Trophoblast cell (in vitro differentiated cells and primary cell): ENCODE measurements at regions not wholly inside any gene's neighbourhood (a gene's known extent, or its start where the extent isn't known, plus 50 kb on each side); places are given as distances from the start of the nearest gene placed in this dataset.

ENCODE experiments used
- DNase-seq, 2 donors: peaks; one replicate each; pipeline ENCODE4 v3.0.0-alpha.2; 2016
- H2AFZ ChIP-seq: 2 replicates; pipeline ENCODE4 v1.6.1; 2013; ENCODE audit warnings: low read length, moderate library complexity, mild to moderate bottlenecking; ENCODE audit not compliant: insufficient read depth, poor library complexity
- H2AK5ac ChIP-seq: 2 replicates; pipeline ENCODE4 v1.6.1; 2013; ENCODE audit warnings: mild to moderate bottlenecking, low read length
- H2BK120ac ChIP-seq: 2 replicates; pipeline ENCODE4 v1.6.1; 2013; ENCODE audit warnings: low read length, mild to moderate bottlenecking, moderate library complexity; ENCODE audit not compliant: insufficient read depth, poor library complexity
- H2BK12ac ChIP-seq: 2 replicates; pipeline ENCODE4 v1.6.1; 2013; ENCODE audit warnings: mild to moderate bottlenecking, low read length, moderate library complexity
- H2BK5ac ChIP-seq: 2 replicates; pipeline ENCODE4 v1.6.1; 2013; ENCODE audit warnings: low read length, low read depth, moderate library complexity, mild to moderate bottlenecking; ENCODE audit not compliant: poor library complexity
- H3K14ac ChIP-seq: 2 replicates; pipeline ENCODE4 v1.6.1; 2013; ENCODE audit warnings: mild to moderate bottlenecking, low read length
- H3K18ac ChIP-seq: 2 replicates; pipeline ENCODE4 v1.6.1; 2013; ENCODE audit warnings: mild to moderate bottlenecking, low read length
- H3K23ac ChIP-seq: 2 replicates; pipeline ENCODE4 v1.6.1; 2013; ENCODE audit warnings: low read length
- H3K27ac ChIP-seq: 2 replicates; pipeline ENCODE4 v1.5.1; 2013; ENCODE audit warnings: low read depth, mild to moderate bottlenecking, inconsistent platforms, low read length, moderate library complexity
- H3K27me3 ChIP-seq: 2 replicates; pipeline ENCODE4 v1.6.1; 2013; ENCODE audit warnings: inconsistent platforms, mild to moderate bottlenecking, low read length, moderate library complexity; ENCODE audit not compliant: insufficient read depth
- H3K36me3 ChIP-seq, 2 experiments: 1 replicate in 1 of 2; 2 replicates in 1 of 2; pipeline ENCODE4 v1.6.1; 2013; ENCODE audit warnings: low read length in 2 of 2, mild to moderate bottlenecking in 2 of 2, moderate library complexity in 1 of 2; ENCODE audit not compliant: insufficient read depth in 2 of 2, control insufficient read depth in 1 of 2
- H3K4ac ChIP-seq: 2 replicates; pipeline ENCODE4 v1.6.1; 2013; ENCODE audit warnings: low read depth, mild to moderate bottlenecking, low read length, moderate library complexity
- H3K4me1 ChIP-seq, 2 experiments: 1 replicate in 1 of 2; 2 replicates in 1 of 2; pipeline ENCODE4 v1.6.1; 2013; ENCODE audit warnings: low read length in 2 of 2, mild to moderate bottlenecking in 2 of 2, moderate library complexity in 1 of 2; ENCODE audit not compliant: insufficient read depth in 2 of 2, control insufficient read depth in 1 of 2
- H3K4me2 ChIP-seq: 2 replicates; pipeline ENCODE4 v1.6.1; 2013; ENCODE audit warnings: inconsistent platforms, mild to moderate bottlenecking, low read length, moderate library complexity
- H3K4me3 ChIP-seq: 2 replicates; pipeline ENCODE4 v1.5.1; 2013; ENCODE audit warnings: mild to moderate bottlenecking, low read depth, low read length, inconsistent platforms
- H3K79me1 ChIP-seq: one replicate; pipeline ENCODE4 v1.6.1; 2013; ENCODE audit warnings: low read length
- H3K79me2 ChIP-seq: 2 replicates; pipeline ENCODE4 v1.6.1; 2013; ENCODE audit warnings: low read length, mild to moderate bottlenecking; ENCODE audit not compliant: control insufficient read depth, insufficient read depth, poor library complexity
- H3K9ac ChIP-seq: 2 replicates; pipeline ENCODE4 v1.6.1; 2013; ENCODE audit warnings: mild to moderate bottlenecking, low read length
- H3K9me3 ChIP-seq: 2 replicates; pipeline ENCODE4 v1.6.1; 2013; ENCODE audit warnings: low read depth, mild to moderate bottlenecking, control low read depth, inconsistent platforms, low read length; ENCODE audit not compliant: insufficient read depth
- H4K12ac ChIP-seq: 2 replicates; pipeline ENCODE4 v1.6.1; 2013; ENCODE audit warnings: low read depth, mild to moderate bottlenecking, low read length, moderate library complexity
- H4K8ac ChIP-seq: 2 replicates; pipeline ENCODE4 v1.6.1; 2013; ENCODE audit warnings: low read depth, mild to moderate bottlenecking, low read length, moderate library complexity
- H4K91ac ChIP-seq: one replicate; pipeline ENCODE4 v1.6.1; 2013; ENCODE audit warnings: low read depth, mild to moderate bottlenecking, low read length, moderate library complexity
- WGBS: extraction: QIAGEN DNeasy Blood & Tissue Kit; methylation state at CpG from one replicate; pipeline ENCODE4 v1.1.7; 2013; ENCODE audit warnings: missing lambda C conversion rate; ENCODE audit not compliant: insufficient read length, insufficient coverage; ENCODE audit errors: extremely low coverage; 5-methylcytosine and 5-hydroxymethylcytosine counted together

DNA sequence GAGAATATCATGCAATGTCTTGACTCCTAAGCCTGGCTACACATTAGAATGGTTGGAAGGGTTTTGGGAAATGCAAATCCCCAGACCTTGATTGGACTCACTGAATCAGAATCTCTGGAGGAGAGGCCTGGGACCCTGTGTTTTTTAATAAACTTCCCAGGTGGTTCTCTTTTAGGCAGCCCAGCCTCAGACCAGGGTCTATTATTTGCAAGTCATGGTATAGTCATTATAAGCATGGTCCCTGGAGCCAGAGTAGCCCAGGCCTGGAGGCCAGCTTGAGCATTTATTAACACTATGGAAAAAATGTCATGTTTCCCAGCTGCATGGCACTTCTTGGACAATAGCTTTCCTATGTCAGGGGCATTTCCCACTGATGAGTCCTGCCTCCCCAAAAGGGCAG, 266.9 kb downstream of the NPIPA8 start:
- Histone ChIP-seq H3K27ac (no peak overlapping the region), H3K18ac (no peak overlapping the region), H3K27me3 (no peaks in the 10 kb centered on the region), H2AK5ac (no peak overlapping the region), H3K14ac (no peak overlapping the region), H2BK5ac (no peak overlapping the region), H3K79me2 (no peaks in the 10 kb centered on the region), H3K36me3 (no peaks in the 10 kb centered on the region), H3K4me2 (no peak overlapping the region), H4K8ac (no peak overlapping the region), H4K12ac (no peak overlapping the region), H3K79me1 (no peaks in the 10 kb centered on the region), H2BK12ac (no peak overlapping the region), H3K23ac (no peak overlapping the region), H3K4ac (no peak overlapping the region), H2AFZ (no peak overlapping the region), H3K9ac (no peak overlapping the region), H4K91ac (no peak overlapping the region), H3K4me3 (no peak overlapping the region), H3K9me3 (no peaks in the 10 kb centered on the region), H2BK120ac (no peak overlapping the region), H3K4me1 (no peaks in the 10 kb centered on the region)
- no peak for DNase-seq

DNA sequence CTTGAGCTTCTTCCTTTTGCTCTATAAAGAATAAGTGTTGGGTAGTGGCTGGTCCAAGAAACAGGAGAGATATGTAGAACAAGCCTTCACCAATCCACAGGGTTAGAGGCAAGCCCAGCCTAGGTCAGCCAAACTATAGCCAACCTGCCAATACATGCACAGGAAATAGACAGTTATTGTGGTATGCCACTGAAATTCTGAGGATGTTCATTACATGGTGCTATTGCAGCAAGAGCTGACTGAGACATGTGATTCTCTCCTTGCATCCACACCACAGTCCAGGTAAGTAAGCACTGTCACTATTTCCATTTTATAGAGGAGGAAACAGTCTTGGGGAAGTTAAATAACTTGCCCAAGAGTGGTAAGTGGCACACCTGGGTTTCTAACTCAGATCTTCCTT, 268.1 kb downstream of the NPIPA8 start:
- no peaks in the 10 kb centered on the region for H3K27me3 ChIP-seq
- no peak overlapping the region for H2BK120ac ChIP-seq

DNA sequence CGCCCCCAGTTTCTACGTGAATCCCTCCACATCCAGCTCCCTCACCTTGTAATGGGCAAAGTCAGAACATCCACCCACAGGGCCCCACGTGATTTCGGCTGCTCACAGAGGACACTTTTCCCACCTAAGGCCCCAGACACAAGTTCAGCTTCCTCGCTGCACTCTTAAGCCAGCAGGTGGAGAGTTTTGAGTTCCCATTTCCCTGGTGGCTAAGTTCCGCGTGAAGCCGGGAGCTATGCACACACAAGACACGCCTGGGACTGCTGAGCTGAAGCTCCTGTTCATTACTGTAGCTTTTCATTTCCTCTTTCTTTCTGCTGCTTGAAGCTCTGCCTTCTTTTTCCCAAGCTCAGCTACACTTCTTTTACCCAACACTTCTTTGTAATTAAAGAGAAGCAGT, 273.8 kb downstream of the NPIPA8 start:
- Histone ChIP-seq H2AFZ (no peak overlapping the region), H3K9me3 (no peaks in the 10 kb centered on the region), H3K4me3 (no peak overlapping the region), H4K12ac (no peak overlapping the region), H3K4me1 (no peaks in the 10 kb centered on the region), H3K79me2 (no peaks in the 10 kb centered on the region), H2BK120ac (no peak overlapping the region), H3K27me3 (no peaks in the 10 kb centered on the region), H3K79me1 (no peaks in the 10 kb centered on the region), H2BK5ac (no peak overlapping the region), H3K36me3 (no peaks in the 10 kb centered on the region), H3K9ac (no peak overlapping the region), H2AK5ac (no peak overlapping the region), H2BK12ac (no peak overlapping the region), H3K14ac (no peak overlapping the region), H4K91ac (no peak overlapping the region), H3K4me2 (no peak overlapping the region), H3K18ac (no peak overlapping the region), H3K23ac (no peak overlapping the region), H3K4ac (no peak overlapping the region), H4K8ac (no peak overlapping the region), H3K27ac (no peak overlapping the region)
- no CpG with 5 or more reads among the region's 9 CpGs for WGBS
- no peak for DNase-seq

More for the DNA sequence above, 268.1 kb downstream of the NPIPA8 start:
- H2BK5ac ChIP-seq = no peak overlapping the region
- no peaks in the 10 kb centered on the region for H3K9me3 ChIP-seq
- H3K4me2 ChIP-seq = no peak overlapping the region
- H3K27ac ChIP-seq = no peak overlapping the region
- H2AK5ac ChIP-seq = no peak overlapping the region
- no peak overlapping the region for H3K4me3 ChIP-seq
- H3K18ac ChIP-seq = no peak overlapping the region
- no peak overlapping the region for H3K4ac ChIP-seq
- H4K91ac ChIP-seq = no peak overlapping the region
- H4K12ac ChIP-seq = no peak overlapping the region
- H3K9ac ChIP-seq = no peak overlapping the region
- DNase-seq = no peak
- no peaks in the 10 kb centered on the region for H3K79me2 ChIP-seq
- no peaks in the 10 kb centered on the region for H3K4me1 ChIP-seq
- H4K8ac ChIP-seq = no peak overlapping the region
- no peak overlapping the region for H2BK12ac ChIP-seq
- H3K14ac ChIP-seq = no peak overlapping the region
- no peaks in the 10 kb centered on the region for H3K79me1 ChIP-seq
- no peaks in the 10 kb centered on the region for H3K36me3 ChIP-seq
- H3K23ac ChIP-seq = no peak overlapping the region
- H2AFZ ChIP-seq = no peak overlapping the region

DNA sequence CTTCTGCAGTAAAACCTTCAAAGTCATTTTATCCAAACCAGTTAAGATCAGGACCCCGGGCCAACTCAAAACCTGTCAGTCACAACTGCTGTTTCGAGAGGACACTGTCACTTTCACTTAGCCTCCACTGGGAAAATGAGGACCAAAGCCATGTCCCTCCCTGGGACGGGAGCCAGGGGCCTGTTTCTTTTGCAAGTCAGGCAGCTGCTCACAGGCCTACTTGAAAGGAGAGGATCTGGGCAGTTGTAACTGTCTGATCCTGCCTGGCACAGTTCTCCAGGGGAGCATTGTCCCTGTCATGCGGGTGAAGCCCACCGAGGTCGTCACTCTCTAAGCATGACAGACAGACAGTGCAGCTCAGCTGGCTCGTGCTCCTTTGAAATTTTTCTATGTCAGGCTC, 276.2 kb downstream of the NPIPA8 start:
- Histone ChIP-seq H2BK5ac (no peak overlapping the region), H2AFZ (no peak overlapping the region), H3K14ac (no peak overlapping the region), H3K9me3 (no peaks in the 10 kb centered on the region), H3K79me2 (no peaks in the 10 kb centered on the region), H3K4ac (no peak overlapping the region), H3K79me1 (no peaks in the 10 kb centered on the region), H4K8ac (no peak overlapping the region), H3K27ac (no peak overlapping the region), H3K23ac (no peak overlapping the region), H2BK12ac (no peak overlapping the region), H3K4me3 (no peak overlapping the region), H2BK120ac (no peak overlapping the region), H4K12ac (no peak overlapping the region), H3K9ac (no peak overlapping the region), H3K36me3 (no peaks in the 10 kb centered on the region), H4K91ac (no peak overlapping the region), H3K4me1 (no peaks in the 10 kb centered on the region), H3K27me3 (no peaks in the 10 kb centered on the region), H3K4me2 (no peak overlapping the region), H3K18ac (no peak overlapping the region), H2AK5ac (no peak overlapping the region)
- no CpG with 5 or more reads among the region's 7 CpGs for WGBS
- no peak for DNase-seq

DNA sequence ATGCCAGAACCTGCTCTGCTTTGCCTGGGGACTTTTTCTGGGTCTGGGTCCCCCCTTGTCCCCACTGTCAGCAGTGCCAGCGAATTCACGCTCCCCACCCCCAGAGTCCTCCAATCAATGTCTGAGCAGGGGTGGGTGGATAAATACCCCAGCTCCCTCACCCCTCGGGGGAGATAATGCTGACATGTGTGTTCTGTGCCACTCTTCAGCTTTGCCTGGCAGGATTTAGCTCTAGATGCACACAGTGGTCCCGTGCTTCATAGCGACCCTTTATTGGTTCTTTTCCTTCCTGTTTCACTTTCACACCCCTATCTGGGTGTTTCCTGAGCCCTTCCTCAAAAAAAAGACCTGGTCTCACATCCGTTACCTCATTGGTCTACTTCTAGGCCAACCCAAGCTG, 277.0 kb downstream of the NPIPA8 start:
- no peak overlapping the region for H3K14ac ChIP-seq
- H3K4me2 ChIP-seq = no peak overlapping the region
- H3K18ac ChIP-seq = no peak overlapping the region
- H3K36me3 ChIP-seq = no peaks in the 10 kb centered on the region
- no peaks in the 10 kb centered on the region for H3K79me1 ChIP-seq
- H3K4me3 ChIP-seq = no peak overlapping the region
- no peaks in the 10 kb centered on the region for H3K9me3 ChIP-seq
- H3K9ac ChIP-seq = no peak overlapping the region
- H4K8ac ChIP-seq = no peak overlapping the region
- DNase-seq = no peak
- no peaks in the 10 kb centered on the region for H3K27me3 ChIP-seq
- no peak overlapping the region for H2AFZ ChIP-seq
- no peak overlapping the region for H3K4ac ChIP-seq
- H2BK120ac ChIP-seq = no peak overlapping the region
- no peak overlapping the region for H3K23ac ChIP-seq
- H4K12ac ChIP-seq = no peak overlapping the region
- no peak overlapping the region for H2AK5ac ChIP-seq
- no peak overlapping the region for H3K27ac ChIP-seq
- WGBS = no CpG with 5 or more reads among the region's 6 CpGs
- no peak overlapping the region for H2BK5ac ChIP-seq
- H4K91ac ChIP-seq = no peak overlapping the region
- H3K4me1 ChIP-seq = no peaks in the 10 kb centered on the region
- H3K79me2 ChIP-seq = no peaks in the 10 kb centered on the region
- no peak overlapping the region for H2BK12ac ChIP-seq
